Left cardiac atrium (tissue), 4 donors: ENCODE measurements at regions not wholly inside any gene's neighbourhood (a gene's known extent, or its start where the extent isn't known, plus 50 kb on each side); places are given as distances from the start of the nearest gene placed in this dataset.
A peak's percentile ranks its signal among the peaks of the same experiment; 100 is the strongest.
"Not testable (repeated sequence)": the region's sequence is repeated elsewhere in the genome, so short reads cannot be mapped to it uniquely, and the experiment has no call there.

ENCODE experiments used
- ATAC-seq, 2 donors: fragments of 200-7000 bp; cut with Tn5 transposase; one replicate each; pipeline ENCODE4 v1.9.1; 2020; ENCODE audit warnings: mild to moderate bottlenecking in 2 of 2, moderate library complexity in 2 of 2
- DNase-seq: peaks from one replicate; pipeline ENCODE4 v3.0.0-alpha.2; 2020
- intact Hi-C, 2 donors: fragments of 100-400 bp; cut with DNase I; formaldehyde crosslinking; loops; one replicate each; pipeline versions ENCODE4 v1.14.1 to v1.15.1; 2022 to 2023
- donor health status: DM: no; HTN: yes; CAD: no.
- donor health status: DM: no; HTN: yes; CAD: no; lungs with severe emphysema.
- donor health status: DM: yes; HTN: yes; CAD: no.
- donor health status: Dilated cardiomyopathy.

DNA sequence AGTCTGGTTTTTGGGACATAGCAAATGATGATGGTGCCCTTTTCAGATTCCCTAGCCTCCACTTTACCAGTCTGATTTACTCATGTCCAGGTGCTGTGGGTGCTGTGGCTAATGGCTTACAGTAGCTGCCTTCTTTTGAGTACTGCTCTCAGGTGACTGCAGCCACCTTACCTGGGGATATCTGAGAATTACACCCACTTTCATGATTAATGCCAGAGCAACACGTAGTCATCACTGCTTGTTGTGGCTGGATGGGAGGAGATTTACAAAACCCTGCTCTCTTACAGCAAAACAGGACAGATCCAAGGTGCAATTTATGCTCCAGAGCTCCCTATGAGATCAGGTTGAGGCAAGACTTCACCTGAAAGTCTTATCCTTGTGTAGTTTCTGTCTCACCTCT, 150.6 kb downstream of the PDCD6IP start:
- ATAC-seq, result no peak
- no peak for DNase-seq
- intact Hi-C loops, result no loop called here

DNA sequence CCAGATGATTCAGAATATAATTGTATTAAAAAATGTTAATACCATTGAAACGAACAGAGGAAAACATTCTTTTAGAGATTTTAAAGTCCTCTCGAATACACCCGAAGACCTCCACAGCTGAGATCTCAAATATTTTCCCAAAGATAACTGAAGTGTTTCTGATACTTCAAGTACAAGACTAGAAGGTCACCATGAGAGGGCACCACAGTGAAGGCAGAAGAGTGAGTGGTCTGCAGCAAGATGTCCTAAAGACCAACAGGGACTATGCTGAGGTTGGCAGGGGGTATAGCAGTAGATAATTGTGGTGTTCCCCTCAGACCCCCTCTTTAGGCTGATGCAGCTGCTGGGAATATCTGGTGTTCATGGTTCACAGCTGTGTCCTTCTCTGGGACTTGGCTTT, 156.5 kb downstream of the PDCD6IP start:
- intact Hi-C loops, result no loop called here
- no peak for DNase-seq
- ATAC-seq, result no peak

DNA sequence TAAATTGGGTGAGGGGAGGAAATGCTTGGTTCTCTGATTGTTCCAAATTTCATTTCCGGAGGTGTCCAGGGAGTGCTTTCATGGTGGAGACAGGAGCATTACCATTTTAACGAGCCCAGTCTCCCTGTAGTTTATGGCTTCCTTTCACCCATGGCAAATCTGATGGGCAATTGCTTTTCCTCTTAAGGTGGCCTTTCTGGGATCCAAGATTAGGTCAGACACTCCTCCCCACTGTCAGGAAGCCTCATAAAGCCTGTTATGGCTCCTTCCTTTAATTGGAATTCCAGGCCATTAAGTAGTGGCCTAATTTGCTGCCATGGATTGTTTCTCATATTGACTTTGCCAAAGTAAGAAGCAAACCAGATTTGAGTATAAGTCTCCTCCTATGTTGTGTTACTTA, 157.8 kb downstream of the PDCD6IP start:
- DNase-seq (no peak), ATAC-seq (no peak)
- intact Hi-C loops, result no loop called here

DNA sequence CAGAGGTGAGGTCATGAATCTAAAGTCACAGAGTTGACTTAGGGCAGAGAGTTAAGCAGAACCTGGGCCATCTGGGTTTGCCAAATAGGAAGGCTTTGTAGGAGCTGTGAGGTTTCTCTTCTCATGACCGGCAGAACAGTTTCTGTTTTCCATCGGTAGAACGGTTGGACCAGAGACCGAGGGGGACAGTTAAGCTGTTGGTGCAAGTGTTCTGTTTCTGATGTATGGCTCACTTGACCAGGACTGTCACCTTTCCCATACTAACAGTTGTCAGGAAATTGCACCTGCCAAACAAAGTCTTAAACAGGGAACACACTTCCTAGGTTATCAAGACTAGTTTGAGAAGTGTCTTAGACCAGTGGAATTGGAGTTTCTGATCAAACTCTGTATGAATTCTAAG, 158.3 kb downstream of the PDCD6IP start:
- intact Hi-C loops, result no loop called here
- DNase-seq, result no peak
- no peak for ATAC-seq

DNA sequence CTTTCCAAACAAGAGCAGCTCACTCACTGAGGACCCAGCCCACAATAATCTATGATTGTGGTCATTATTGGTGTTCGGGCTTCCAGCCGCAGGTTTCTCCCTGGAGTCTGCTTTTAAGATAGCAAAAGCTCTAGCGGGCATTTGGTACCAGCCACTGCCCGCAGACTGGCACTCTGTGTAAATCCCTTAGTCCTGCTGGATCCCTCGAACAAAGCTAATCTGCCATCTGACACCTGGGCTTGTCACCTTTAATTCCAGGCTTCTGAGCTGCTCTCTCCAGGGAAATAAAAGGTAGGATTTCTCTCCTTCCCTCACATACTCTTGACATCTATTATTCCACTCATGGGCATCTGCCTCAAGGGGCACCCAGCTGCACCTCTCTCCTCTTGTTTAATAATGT, 158.7 kb downstream of the PDCD6IP start:
- intact Hi-C loops, result no loop called here
- DNase-seq (no peak), ATAC-seq (no peak)

DNA sequence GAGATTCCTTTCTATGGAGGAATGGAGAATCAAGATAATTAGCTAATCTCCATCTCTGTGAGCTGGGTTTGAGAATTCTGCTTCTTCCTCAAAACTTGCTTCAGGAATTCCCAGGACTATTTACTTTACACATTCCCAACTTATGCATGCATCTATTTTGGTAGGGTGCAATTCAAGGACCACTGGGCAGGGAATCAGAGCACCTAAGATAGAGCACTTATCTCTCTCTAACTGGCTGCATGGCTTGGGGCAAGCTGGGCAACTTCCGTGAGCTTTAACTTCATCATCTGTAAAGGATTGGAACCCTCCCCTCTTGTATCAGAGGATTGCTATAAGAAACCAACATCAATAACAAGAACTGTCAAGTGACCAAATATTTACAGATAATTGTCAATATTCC, 160.2 kb downstream of the PDCD6IP start:
- intact Hi-C loops, result no loop called here
- DNase-seq, result no peak

DNA sequence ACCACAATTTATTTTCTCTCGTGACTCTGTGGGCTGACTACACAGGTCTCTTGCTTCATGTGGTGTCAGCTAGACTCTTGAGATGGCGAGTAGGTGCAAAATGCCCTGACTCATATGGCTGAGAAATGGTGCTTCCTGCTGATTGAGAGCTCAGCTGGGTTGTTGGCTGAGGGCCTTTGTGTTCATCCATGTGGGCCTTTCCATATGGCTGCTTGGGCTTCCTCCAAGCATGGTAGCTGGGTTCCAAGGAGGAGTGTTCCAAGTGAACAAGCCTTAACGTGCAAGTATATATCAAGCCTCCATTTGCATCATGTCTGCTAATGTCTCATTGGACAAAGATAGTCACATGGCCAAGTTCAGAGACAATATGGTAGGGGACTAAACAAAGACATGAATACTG, 164.0 kb downstream of the PDCD6IP start:
- ATAC-seq, result no peak
- no peak for DNase-seq
- intact Hi-C loops, result no loop called here

More for the DNA sequence above, 160.2 kb downstream of the PDCD6IP start:
- ATAC-seq, result no peak

DNA sequence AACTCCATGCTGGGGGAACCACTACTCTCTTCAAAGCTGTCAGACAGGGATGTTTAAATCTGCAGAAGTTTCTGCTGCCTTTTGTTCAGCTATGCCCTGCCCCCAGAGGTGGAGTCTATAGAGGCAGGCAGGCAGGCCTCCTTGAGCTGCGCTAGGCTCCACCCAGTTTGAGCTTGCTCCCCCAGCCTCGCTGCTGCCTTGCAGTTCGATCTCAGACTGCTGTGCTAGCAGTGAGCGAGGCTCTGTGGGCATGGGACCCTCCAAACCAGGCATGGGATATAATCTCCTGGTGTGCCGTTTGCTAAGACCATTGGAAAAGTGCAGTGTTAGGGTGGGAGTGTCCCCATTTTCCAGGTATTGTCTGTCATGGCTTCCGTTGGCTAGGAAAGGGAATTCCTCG, 171.8 kb downstream of the PDCD6IP start:
- intact Hi-C loops, DNase-seq, ATAC-seq: not testable (repeated sequence)

DNA sequence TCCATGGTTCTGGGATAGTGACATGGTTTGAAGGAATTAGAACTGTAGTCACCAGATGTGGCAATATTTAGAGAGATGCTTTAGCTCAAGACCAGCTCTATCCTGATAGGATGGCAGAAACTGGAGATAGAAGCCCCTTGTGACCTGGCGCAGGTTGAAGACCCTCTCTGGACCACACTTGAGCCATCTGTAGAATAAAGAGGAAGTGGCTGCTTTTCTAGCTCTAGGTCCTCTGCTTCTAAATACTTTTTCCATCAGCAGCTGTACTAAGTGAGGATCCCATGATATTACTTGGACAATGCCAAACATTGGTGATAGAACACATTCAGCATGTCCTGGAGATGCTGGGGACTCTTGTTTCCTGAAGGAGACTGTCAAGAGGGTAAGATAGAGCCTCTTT, 172.6 kb downstream of the PDCD6IP start:
- no peak for ATAC-seq
- intact Hi-C loops, result no loop called here
- DNase-seq, result no peak

DNA sequence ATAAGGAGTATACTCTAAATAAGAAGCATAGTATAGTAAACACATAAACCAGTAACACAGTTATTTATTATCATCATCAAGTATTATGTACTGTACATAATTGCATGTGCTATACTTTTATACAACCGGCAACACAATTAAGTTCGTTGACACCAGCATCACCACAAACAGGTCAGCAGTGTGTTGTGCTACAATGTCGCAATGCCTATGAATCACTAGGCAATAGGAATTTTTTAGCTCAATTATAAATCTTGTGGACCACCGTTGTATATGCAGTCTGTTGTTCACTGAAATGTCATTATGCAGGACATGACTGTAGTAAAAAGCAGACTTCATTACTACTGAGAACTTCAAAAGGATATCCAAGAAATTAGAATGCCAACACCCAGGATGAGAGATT, 177.0 kb downstream of the PDCD6IP start:
- intact Hi-C loops, result no loop called here
- no peak for DNase-seq
- no peak for ATAC-seq

DNA sequence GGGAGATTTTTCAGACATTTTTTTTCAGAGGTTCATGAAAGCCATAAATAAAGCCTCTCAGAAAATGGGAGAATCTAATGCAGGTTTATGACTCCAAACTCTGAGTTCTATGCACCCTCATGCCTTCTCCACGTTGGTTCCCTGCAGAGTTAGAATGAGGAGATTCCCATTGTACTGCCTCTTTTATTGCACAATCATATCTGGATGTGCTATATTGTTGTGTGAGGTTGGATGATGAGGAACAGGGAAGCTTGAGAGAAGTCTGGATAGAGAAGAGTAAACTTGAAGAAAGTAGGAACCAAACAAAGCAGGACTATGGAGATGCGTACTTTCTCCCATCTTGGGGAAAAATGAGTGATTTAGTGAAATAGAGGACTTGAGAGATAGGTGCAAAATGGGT, 178.8 kb downstream of the PDCD6IP start:
- ATAC-seq (no peak), DNase-seq (no peak)
- intact Hi-C loops, result no loop called here

DNA sequence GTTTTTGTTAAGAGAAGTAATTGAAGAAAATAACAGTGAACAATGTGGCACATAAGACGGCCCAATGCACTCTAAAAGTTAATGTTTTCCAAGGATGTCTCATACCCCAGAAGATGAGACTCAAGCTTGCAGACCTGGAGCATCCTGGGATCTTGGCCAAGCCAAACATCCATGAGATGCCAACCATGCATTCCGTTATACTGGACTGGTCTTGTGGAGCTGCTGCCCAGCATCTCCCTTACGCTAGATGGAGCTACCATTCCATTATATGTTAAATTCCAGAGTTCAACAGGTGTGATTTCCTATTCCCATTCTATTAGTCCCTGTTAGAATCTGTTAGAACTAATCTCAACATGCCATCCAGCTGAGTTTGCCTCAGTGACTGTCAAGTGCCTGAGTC, 181.8 kb downstream of the PDCD6IP start:
- intact Hi-C loops, result no loop called here
- DNase-seq, result no peak
- ATAC-seq, result peak in 1 of 2 donors; percentile 92

DNA sequence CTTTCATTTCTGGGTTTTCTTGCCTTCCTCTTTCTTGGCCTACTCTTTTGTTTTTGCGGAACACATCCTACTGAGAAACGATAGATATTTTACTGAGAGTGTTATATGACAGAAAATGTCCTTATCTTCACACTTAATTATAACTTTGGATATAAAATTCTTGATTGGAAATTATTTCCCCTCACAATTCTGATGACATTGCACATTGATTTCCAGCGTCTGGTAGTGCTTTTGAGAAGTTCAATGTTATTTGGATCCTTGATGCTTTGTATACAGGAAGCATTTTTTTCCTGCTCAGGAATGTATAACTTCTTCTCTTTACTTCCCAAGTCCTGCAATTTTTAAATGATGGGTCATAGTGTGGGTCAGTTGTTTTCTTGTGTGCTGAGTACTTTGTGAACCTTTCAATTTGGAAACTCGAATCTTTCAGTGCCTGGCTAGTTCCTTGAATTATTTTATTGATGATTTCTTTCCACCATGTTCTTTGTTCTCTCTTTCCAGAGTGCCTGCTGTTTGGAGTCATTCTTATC, 183.9 kb downstream of the PDCD6IP start:
- DNase-seq, result no peak
- intact Hi-C loops, result no loop called here
- ATAC-seq, result no peak

DNA sequence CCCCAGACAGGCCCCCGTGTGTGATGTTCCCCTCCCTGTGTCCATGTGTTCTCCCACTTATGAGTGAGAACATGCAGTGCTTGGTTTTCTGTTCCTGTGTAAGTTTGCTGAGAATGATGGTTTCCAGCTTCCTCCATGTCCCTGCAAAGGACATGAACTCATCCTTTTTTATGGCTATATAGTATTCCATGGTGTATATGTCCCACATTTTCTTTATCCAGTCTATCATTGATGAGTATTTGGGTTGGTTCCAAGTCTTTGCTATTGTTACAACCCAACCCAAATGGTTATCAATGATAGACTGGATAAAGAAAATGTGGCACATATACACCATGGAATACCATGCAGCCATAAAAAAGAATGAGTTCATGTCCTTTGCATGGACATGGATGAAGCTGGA, 184.5 kb downstream of the PDCD6IP start:
- intact Hi-C loops, ATAC-seq, DNase-seq: not testable (repeated sequence)

DNA sequence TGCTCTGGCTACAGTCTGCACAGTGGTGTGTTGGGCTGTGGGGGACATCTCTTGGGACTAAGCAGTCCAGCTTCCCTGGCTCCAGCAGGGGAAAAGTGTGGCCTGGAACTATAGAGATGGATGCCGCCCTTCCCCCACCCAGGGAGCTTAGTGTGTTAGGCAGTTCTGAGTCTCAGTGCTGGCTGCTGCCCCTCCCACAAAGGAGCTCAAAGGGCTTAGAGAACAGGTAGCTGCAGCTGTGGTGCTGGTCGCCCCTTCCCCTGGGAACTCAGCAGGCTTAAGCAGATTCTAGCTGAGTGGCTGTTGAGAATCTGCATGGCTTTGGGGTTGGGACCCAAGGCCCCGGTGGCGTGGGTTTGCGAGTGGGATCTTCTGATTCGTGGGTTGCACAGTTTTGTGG, 190.8 kb downstream of the PDCD6IP start:
- no peak for DNase-seq
- intact Hi-C loops, result no loop called here
- no peak for ATAC-seq

DNA sequence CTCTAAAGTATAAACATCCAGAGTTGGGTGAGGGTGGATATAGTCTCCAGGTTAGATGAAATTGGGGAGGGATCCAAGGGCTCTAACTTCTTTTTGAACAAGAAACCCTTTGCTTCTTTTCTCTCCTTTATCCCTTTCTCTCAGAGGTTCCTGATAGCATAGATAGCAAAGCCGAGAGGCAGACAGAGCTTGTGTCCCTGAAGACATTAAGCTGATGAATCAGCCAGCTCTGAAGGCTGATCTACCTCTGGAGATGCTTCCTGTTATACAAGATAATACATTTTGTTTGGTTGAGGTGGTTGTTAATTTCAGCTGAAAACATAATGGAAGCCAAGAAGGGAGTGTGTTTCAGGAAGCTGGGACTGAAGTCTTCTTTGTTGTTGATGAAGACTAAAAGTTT, 193.2 kb downstream of the PDCD6IP start:
- no peak for ATAC-seq
- intact Hi-C loops, result no loop called here
- no peak for DNase-seq

DNA sequence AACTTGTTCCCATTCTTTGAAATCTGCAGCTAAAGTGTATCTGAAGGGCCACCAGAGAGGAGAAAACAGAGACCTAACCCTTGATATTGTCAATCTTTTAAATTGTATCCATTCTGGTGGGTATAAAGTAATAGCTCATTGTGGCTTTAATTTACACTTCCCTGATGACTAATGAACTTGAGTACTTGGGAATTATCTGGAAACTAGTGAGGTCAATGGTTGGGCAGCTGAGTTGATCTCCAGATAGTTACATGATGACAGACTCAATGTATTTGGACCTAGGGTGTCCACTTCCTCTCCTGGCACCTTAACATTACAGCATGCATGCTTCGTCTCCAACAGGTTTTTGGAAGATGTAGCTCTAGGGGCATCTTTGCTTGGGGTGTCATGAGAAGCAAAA, 195.2 kb downstream of the PDCD6IP start:
- intact Hi-C loops, result no loop called here
- ATAC-seq (no peak), DNase-seq (no peak)

DNA sequence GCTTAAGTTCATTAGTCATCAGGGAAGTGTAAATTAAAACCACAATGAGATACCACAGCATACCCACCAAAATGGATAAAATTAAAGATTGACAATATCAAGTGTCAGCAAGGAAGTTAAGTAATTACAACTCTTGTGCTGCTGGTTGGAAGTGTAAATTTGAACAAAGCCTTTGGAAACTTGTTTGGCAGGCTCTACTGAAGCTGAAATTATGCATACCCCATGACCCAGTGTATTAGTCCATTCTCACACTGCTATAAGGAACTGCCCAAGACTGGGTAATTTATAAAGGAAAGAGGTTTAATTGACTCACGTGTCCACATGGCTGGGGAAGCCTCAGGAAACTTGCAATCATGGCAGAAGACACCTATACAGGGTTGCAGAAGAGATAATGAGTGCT, 196.1 kb downstream of the PDCD6IP start:
- intact Hi-C loops, result no loop called here
- no peak for DNase-seq
- ATAC-seq, result no peak

DNA sequence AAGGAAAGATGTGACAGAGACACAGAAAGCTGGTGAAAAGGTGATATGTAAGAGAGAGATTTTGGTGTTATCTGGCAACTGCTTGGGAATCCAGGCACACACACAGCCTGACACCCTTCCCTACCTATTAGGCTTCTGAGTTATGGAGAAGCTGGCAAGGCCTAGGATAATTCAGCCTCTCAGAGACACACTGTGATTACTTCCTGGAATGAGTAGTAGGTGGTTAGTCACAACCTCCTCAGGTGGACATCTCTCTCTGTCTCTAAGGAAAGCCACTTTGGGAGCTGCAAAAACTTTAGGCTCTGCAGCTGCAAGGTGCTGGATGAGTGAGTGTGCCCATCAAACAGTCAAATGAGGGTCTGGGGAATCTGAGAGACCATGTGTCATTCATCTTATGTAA, 201.9 kb downstream of the PDCD6IP start:
- DNase-seq (no peak), ATAC-seq (no peak)
- intact Hi-C loops, result no loop called here

DNA sequence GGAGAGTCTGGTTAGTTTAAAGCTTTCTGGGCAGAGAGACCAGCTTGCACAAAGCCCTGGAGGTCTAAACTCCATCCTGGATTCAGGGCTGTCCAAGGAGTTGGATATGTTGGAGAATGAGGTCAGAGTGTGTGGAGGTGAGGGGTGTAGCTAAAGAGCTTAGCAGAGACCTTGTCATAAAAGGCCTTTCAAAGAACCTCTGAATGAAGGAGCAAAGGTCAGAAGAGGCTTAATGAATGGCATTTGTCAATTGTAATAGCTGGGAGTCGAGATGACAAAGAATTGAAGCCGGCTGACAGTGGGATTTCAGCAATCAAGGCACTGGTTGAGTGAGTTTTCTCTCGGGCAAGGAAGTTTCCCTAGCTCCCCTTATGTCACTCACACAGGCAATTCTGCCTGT, 202.6 kb downstream of the PDCD6IP start:
- ATAC-seq (no peak), DNase-seq (no peak)
- intact Hi-C loops, result no loop called here

DNA sequence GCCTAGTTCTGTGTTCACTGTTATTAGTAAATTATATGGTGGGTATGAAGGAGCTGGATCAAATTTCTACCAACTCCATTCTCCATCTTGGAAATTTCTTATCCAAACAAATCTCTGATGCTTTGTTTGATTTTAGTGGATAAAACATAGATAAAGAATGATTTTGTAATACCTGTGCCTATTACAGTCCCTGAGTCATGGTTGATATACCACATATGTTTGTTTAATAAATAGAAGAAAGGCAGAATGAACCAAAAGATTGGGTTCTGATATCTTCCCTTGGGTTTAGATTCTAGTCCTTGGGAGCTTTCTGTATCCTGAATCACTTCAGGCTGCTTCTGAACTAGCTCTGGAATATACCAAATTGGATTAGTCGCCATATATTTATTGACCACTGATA, 203.6 kb downstream of the PDCD6IP start:
- ATAC-seq (no peak), DNase-seq (no peak)
- intact Hi-C loops, result no loop called here

DNA sequence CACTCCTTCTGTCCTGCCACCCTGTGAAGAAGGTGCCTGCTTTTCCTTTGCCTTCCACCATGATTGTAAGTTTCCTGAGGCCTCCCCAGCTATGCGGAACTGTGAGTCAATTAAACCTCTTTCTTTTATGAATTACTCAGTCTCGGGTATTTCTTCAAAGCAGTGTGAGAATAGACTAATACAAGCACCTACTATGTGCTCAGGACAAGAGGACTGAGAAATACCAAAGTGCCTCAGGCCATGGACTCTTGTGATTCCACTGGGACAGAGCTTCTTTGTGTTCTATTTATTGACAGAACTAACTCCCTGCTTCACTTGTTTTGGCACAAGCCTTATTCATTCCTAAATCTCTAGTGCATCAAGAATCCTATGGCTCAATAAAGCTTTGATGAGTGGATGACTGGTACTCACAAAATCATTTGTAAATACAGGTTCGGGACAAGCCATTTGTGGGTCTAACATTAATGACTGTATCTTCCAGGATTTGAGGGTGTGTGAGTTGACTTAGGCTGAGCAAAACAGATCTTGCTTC, 204.2 kb downstream of the PDCD6IP start:
- intact Hi-C loops, result no loop called here
- DNase-seq (no peak), ATAC-seq (no peak)
